GM18498 (cell line): ENCODE measurements at regions not wholly inside any gene's neighbourhood (a gene's known extent, or its start where the extent isn't known, plus 50 kb on each side); places are given as distances from the start of the nearest gene placed in this dataset.

Experiments used
- ATAC-seq: cut with Tn5 transposase; IDR thresholded peaks from one replicate; pipeline ENCODE4 v1.9.1; 2021; ENCODE audit warnings: mild to moderate bottlenecking, moderate library complexity; ENCODE audit not compliant: unreplicated experiment

GRCh38 chr10:121092720-121093095, 241.5 kb downstream of the WDR11 start:
- ATAC-seq = no peak

DNA sequence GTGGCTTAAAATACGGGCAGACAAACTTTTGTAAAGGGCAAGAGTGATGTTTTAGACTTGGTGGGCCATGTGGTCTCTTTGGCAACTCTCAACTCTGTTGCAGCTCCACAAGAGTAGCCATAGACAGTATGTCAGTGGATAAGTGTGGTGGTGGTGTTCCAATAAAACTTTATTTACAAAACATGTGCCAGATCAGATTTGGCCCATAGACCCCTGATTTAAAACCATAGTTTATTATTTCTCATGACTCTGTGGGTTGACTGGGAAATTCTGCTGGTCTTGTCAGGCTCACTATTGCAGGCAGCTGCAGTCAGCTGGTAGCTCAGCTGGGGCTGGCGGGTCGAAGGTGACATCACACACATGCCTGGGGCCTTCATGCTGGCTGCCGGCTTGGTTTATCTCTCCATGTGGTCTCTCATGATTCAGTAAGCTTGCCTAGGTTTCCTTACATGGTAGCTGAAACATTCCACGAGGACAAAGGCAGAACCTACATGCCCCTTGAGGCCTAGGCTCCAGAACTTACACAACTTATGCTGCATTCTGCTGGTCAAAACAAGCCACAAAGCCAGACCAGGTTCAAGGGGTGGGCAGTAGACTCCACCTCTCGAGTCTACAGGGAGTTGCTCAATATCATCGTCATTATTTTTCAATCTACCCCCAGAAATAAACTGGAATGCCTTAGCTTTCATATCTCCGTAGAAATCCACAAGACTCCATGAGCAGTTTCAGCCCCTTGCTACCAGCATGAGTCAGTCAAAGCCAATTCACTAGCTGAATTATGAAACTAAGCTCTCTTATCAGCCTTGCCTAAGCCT, 245.7 kb downstream of the WDR11 start:
- no peak for ATAC-seq

GRCh38 chr10:121098211-121098610, 247.0 kb downstream of the WDR11 start:
- no peak for ATAC-seq

DNA sequence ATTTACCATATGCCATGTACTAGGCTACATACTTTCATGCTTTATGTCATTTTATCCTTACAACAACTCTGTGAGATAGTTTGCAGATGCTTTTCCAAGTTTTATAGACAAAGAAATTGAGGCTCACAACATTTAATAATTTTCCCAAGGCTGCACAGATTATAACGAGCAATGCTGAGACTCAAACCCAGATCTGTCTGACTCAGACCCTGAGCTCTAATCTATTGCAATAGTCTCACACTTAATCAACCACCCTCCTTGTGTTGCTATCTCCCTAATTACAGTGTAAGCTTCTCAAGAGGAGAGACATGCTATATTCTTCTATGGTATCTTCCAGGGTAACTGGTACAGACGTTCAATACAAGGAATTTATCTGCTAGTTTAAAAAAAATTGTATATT, 247.6 kb downstream of the WDR11 start:
- no peak for ATAC-seq

DNA sequence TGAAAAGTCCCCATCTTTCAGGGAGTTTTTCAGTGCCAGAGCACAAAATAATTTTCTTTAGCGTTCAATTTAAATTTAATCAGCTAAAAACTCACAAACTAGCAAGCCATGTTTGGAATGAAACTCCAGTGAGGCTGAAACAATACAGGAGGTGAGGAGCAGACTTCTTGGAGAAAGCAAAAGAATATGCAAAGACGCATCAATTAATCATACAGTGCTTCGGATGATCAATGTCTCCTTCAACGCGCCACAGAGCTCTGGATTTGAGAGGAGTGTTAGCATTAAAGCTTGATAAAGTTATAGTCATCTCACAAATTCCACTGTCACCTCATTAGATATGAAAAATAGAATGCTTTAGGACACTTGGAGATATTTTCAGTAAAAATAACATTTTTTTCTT, 248.0 kb downstream of the WDR11 start:
- no peak for ATAC-seq

- no peak for ATAC-seq
These were observed 248.4 kb downstream of the WDR11 start for GRCh38 chr10:121099592-121099991.

DNA sequence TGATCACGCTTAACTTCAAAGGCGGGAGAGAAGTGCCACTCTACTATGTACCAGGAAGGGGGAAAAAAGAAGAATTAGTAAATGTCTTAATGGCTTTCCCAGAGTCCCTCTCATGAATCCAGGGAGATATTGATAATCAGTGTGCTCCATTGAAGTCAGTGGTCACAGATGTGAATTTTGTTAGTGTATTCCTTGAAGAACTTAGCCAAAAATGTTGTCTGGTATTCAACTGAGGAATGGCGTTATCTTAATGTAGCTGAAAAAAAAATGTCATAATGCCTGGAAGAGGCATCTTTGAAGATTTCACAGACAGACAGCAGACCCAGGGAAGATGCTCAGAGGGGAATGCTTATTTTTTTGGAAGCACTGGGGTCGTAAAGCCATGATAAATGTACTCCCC, 250.4 kb downstream of the WDR11 start:
- ATAC-seq = no peak

DNA sequence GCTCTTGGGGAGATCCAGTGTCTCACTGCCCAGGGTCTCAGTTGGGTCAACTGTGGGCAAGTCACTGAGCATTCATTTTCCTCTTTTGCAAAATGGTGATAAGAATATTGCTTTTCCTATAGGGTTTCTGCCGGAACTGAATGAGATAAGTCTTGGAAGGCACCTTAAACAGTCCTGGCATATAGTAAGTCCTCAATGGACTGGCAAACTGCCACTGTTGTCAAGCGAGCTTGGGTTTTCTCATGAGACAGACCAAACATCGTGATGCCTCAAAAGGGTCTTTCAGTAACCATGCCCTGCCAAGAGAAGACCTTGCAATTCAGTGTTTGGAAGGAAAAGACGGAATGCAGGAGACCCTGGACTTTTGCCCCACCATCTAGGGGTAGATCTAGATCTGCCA, 251.5 kb downstream of the WDR11 start:
- ATAC-seq = no peak

- no peak for ATAC-seq
These were observed 253.4 kb downstream of the WDR11 start for GRCh38 chr10:121104476-121105111.

- no peak for ATAC-seq
These were observed 255.4 kb downstream of the WDR11 start for GRCh38 chr10:121106611-121107010.

DNA sequence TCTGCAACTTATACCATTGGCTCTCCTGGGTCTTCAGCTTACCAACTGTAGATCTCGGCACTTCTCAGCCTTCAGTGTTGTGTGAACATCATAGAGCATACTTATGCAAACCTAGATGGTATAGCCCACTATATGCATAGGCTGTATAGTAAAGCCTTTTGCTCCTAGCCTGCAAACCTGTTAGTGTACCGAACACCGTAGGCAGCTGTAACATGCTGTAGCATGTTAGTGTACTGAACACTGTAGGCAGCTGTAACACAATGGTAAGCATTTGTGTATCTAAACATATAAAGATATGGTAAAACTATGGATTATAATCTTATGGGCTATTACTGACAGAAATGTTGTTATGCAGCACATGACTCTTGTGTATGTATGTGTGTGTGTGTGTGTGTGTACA, 256.9 kb downstream of the WDR11 start:
- ATAC-seq = no peak

DNA sequence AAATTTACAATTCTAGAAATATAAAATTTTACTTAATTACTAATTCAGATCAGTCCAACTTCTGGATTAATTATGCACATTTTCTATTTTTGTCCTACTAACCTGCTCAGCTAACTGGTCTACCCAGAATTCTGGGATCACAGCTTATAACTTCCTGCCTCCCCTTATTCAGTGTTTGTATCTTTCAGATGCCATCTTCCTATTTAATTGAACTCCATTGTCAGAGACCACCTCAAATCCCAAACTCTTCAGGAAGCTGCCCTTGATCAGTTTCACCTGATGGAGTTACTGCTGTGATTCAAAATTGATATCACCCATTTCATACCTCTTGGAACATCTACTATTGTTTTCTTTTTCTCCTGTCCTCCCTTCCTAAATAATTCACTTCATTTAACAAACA, 259.2 kb downstream of the WDR11 start:
- no peak for ATAC-seq

- ATAC-seq = no peak
These were observed 261.0 kb downstream of the WDR11 start for GRCh38 chr10:121112136-121112535.

DNA sequence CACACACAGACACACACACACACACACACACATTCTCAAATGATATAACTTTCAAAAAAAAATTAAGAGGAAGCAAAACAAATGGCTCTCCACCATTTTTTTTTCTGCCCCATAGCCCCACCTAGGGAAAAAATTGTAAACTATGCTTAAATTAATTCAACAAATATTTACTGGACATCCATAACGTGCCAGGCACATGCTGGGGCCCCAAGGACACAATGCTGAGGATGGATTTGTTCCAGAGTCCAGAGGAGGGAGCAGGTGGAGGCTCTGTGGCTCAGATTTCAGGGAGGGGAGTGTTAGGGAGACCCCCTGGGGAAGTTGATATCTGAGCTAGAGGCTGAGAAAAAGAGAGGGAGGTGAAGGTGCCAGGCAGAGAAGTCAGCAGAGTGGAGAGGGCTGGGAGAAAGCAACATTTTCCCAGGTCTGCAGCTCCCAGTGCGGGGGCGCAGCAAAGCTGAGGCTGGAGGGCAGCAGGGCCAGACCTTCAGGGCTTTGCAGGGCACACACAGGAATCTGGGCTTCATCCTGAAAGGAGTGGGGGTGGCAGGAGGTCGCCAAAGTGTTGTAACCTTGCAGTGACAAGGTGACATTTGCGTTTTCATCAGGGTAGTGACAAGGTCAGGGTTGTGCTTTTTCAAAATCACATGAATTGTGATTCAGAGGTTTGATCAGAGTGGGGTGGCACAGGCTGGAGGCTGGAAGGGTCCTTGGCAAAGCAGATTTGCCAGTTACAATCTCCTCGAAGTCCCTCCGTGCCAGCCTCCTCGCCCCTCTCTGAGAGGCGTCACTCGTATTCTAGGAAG, 261.6 kb downstream of the WDR11 start:
- ATAC-seq = no peak

GRCh38 chr10:121113385-121113696, 262.2 kb downstream of the WDR11 start:
- no peak for ATAC-seq

GRCh38 chr10:121113911-121114310, 262.7 kb downstream of the WDR11 start:
- no peak for ATAC-seq

DNA sequence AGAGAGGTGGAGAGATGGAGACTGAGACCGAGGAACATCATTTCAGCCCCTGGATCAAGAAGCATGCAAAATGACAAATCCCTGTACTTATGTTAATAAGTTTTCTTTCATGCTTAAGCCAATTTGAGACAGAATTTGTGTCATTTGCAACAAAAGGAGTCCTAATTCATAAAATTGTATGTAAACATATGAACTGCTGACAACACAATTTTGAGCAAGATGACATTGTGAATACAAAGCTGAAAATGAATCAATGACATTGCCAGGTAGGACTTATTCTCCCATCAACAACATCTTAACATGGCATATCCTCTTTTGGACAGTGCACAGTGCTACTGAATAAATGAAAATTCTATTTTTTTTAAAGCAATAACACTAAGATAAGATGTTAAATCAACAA, 264.0 kb downstream of the WDR11 start:
- no peak for ATAC-seq

DNA sequence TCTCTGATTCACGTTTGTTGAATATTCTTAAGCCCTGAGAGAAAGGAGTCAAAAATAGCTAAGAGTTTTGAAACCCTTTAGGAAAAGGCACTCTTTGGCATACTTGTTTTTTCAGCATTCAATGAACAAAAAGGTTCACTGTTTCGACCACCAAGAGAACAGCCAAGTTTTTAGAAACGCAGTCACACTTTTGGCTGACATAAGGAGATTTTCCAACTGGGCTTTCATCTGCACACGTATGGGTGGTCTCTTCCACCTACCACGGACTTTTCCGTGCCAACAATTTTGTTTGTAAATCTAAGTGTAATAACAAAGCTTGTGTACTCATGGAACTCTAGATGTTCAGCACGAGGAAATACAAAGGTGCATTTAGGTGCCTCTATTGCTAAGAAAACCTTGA, 270.3 kb downstream of the WDR11 start:
- ATAC-seq = no peak

GRCh38 chr10:121127151-121127906, 276.2 kb downstream of the WDR11 start:
- ATAC-seq = no peak

GRCh38 chr10:121128164-121128563, 277.0 kb downstream of the WDR11 start:
- no peak for ATAC-seq

GRCh38 chr10:121129266-121129665, 278.1 kb downstream of the WDR11 start:
- ATAC-seq = no peak
